HEK293T (cell line): ENCODE measurements at regions not wholly inside any gene's neighbourhood (a gene's known extent, or its start where the extent isn't known, plus 50 kb on each side); places are given as distances from the start of the nearest gene placed in this dataset.

Source experiments
- ARNT ChIP-seq: fragments of 450-650 bp; IDR thresholded peaks from 2 replicates; pipeline ENCODE4 v1.6.1; 2017; ENCODE audit warnings: mild to moderate bottlenecking
- BHLHE40 ChIP-seq: fragments of 450-650 bp; IDR thresholded peaks from 2 replicates; pipeline ENCODE4 v1.6.1; 2016; ENCODE audit warnings: mild to moderate bottlenecking, moderate library complexity, borderline replicate concordance
- ELF4 ChIP-seq: fragments of 450-650 bp; IDR thresholded peaks from 2 replicates; pipeline ENCODE4 v1.6.1; 2017; ENCODE audit warnings: antibody characterized with exemption
- FOXM1 ChIP-seq: fragments of 450-650 bp; IDR thresholded peaks from 2 replicates; pipeline ENCODE4 v1.6.1; 2017; ENCODE audit warnings: mild to moderate bottlenecking, borderline replicate concordance
- NFRKB ChIP-seq: fragments of 450-650 bp; IDR thresholded peaks from 2 replicates; pipeline ENCODE4 v1.6.1; 2016; ENCODE audit warnings: mild to moderate bottlenecking, moderate library complexity
- SUZ12 ChIP-seq: fragments of 450-650 bp; IDR thresholded peaks from 2 replicates; pipeline ENCODE4 v1.6.1; 2016; ENCODE audit warnings: mild to moderate bottlenecking
- ZNF384 ChIP-seq: fragments of 450-650 bp; IDR thresholded peaks from 2 replicates; pipeline ENCODE4 v1.6.1; 2016

DNA sequence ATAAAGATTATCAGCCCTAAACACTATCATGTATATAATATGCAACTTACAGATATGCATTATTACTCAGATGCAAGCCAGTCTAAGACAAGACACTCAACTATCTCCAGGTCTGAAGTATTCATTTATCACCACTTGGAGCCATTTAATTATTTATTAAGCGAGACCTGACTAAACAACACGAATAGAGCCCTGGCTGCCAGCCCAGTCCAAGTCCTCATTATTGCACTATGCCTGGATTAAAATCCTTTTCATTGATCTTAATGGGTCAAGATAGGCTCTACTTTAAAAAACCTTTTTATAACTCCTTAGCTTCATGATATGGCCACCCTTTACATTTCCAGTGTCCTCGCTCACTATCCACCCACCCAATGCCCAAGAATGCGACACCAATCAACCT is 183.1 kb upstream of the MARCKS start:
- TF ChIP-seq NFRKB (no peak), FOXM1 (no peak), ZNF384 (no peak), ARNT (no peak), SUZ12 (no peak), ELF4 (no peak), BHLHE40 (no peak)
